ENCODE measurements at regions not wholly inside any gene's neighbourhood (a gene's known extent, or its start where the extent isn't known, plus 50 kb on each side); places are given as distances from the start of the nearest gene placed in this dataset.

- TF ChIP-seq ZNF274 (IDR thresholded peaks at IDR 0.05; ENCODE audit: low read depth, low read length), result no peak
- TF ChIP-seq YY1 (IDR thresholded peaks at IDR 0.05; ENCODE audit: insufficient read depth, insufficient read length), result no peak
- TF ChIP-seq SUZ12 (IDR thresholded peaks at IDR 0.05; ENCODE audit: extremely low read depth, insufficient read depth, insufficient read length), result no peak
- H3K9me3 ChIP-seq (ENCODE audit: insufficient read depth, low read length), result no peaks in the 10 kb centered on the region; the same call in 1 of the 2 replicates
- no peaks in the 10 kb centered on the region for H3K27me3 ChIP-seq (ENCODE audit: insufficient read depth, insufficient read length)
- DNase-seq (ENCODE audit: low read depth, low spot score), result no peak
- no peak overlapping the region for H3K9ac ChIP-seq (ENCODE audit: insufficient read length, low read depth)
- no peaks in the 10 kb centered on the region for H3K36me3 ChIP-seq (ENCODE audit: insufficient read depth, insufficient read length, low read length)
- no peaks in the 10 kb centered on the region for H3K4me1 ChIP-seq (ENCODE audit: insufficient read depth, insufficient read length)
- no peak overlapping the region for H3K4me3 ChIP-seq (ENCODE audit: insufficient read length, low read depth)
Observed at GRCh38 chr4:30537456-30537855, 182.7 kb upstream of the PCDH7 start.

- no peak for TF ChIP-seq SUZ12 (IDR thresholded peaks at IDR 0.05; ENCODE audit: extremely low read depth, insufficient read depth, insufficient read length)
- no peak for TF ChIP-seq ZNF274 (IDR thresholded peaks at IDR 0.05; ENCODE audit: low read depth, low read length)
- no peak for TF ChIP-seq YY1 (IDR thresholded peaks at IDR 0.05; ENCODE audit: insufficient read depth, insufficient read length)
- H3K4me3 ChIP-seq (ENCODE audit: insufficient read length, low read depth), result no peak overlapping the region
- no peak overlapping the region for H3K9ac ChIP-seq (ENCODE audit: insufficient read length, low read depth)
- no peaks in the 10 kb centered on the region for H3K27me3 ChIP-seq (ENCODE audit: insufficient read depth, insufficient read length)
- DNase-seq (ENCODE audit: low read depth, low spot score), result no peak
- no peaks in the 10 kb centered on the region; the same call in 1 of the 2 replicates for H3K9me3 ChIP-seq (ENCODE audit: insufficient read depth, low read length)
- H3K36me3 ChIP-seq (ENCODE audit: insufficient read depth, insufficient read length, low read length), result no peaks in the 10 kb centered on the region
- H3K4me1 ChIP-seq (ENCODE audit: insufficient read depth, insufficient read length), result no peaks in the 10 kb centered on the region
Observed at GRCh38 chr4:30538794-30539193, 181.4 kb upstream of the PCDH7 start.

GRCh38 chr4:30543057-30543456 is 177.1 kb upstream of the PCDH7 start:
- DNase-seq (ENCODE audit: low read depth, low spot score), result no peak
- H3K4me1 ChIP-seq (ENCODE audit: insufficient read depth, insufficient read length), result no peaks in the 10 kb centered on the region
- no peak for TF ChIP-seq ZNF274 (IDR thresholded peaks at IDR 0.05; ENCODE audit: low read depth, low read length)
- TF ChIP-seq YY1 (IDR thresholded peaks at IDR 0.05; ENCODE audit: insufficient read depth, insufficient read length), result no peak
- TF ChIP-seq SUZ12 (IDR thresholded peaks at IDR 0.05; ENCODE audit: extremely low read depth, insufficient read depth, insufficient read length), result no peak
- no peaks in the 10 kb centered on the region; the same call in 1 of the 2 replicates for H3K9me3 ChIP-seq (ENCODE audit: insufficient read depth, low read length)
- no peak overlapping the region for H3K9ac ChIP-seq (ENCODE audit: insufficient read length, low read depth)
- H3K27me3 ChIP-seq (ENCODE audit: insufficient read depth, insufficient read length), result no peaks in the 10 kb centered on the region
- H3K4me3 ChIP-seq (ENCODE audit: insufficient read length, low read depth), result no peak overlapping the region
- no peaks in the 10 kb centered on the region for H3K36me3 ChIP-seq (ENCODE audit: insufficient read depth, insufficient read length, low read length)

GRCh38 chr4:30553151-30553550 is 167.0 kb upstream of the PCDH7 start:
- H3K27me3 ChIP-seq (ENCODE audit: insufficient read depth, insufficient read length), result no peaks in the 10 kb centered on the region
- TF ChIP-seq ZNF274 (IDR thresholded peaks at IDR 0.05; ENCODE audit: low read depth, low read length), result no peak
- TF ChIP-seq YY1 (IDR thresholded peaks at IDR 0.05; ENCODE audit: insufficient read depth, insufficient read length), result no peak
- TF ChIP-seq SUZ12 (IDR thresholded peaks at IDR 0.05; ENCODE audit: extremely low read depth, insufficient read depth, insufficient read length), result no peak
- H3K9ac ChIP-seq (ENCODE audit: insufficient read length, low read depth), result no peak overlapping the region
- H3K9me3 ChIP-seq (ENCODE audit: insufficient read depth, low read length), result peaks cover 4% of the 10 kb centered on the region; the same call in 1 of the 2 replicates
- DNase-seq (ENCODE audit: low read depth, low spot score), result no peak
- no peak overlapping the region for H3K4me3 ChIP-seq (ENCODE audit: insufficient read length, low read depth)
- no peaks in the 10 kb centered on the region for H3K36me3 ChIP-seq (ENCODE audit: insufficient read depth, insufficient read length, low read length)
- no peaks in the 10 kb centered on the region for H3K4me1 ChIP-seq (ENCODE audit: insufficient read depth, insufficient read length)

- Histone ChIP-seq H3K4me3 (ENCODE audit: insufficient read length, low read depth) (no peak overlapping the region), H3K9me3 (ENCODE audit: insufficient read depth, low read length) (peaks cover 4% of the 10 kb centered on the region; the same call in 1 of the 2 replicates), H3K4me1 (ENCODE audit: insufficient read depth, insufficient read length) (no peaks in the 10 kb centered on the region), H3K9ac (ENCODE audit: insufficient read length, low read depth) (no peak overlapping the region), H3K36me3 (ENCODE audit: insufficient read depth, insufficient read length, low read length) (no peaks in the 10 kb centered on the region), H3K27me3 (ENCODE audit: insufficient read depth, insufficient read length) (no peaks in the 10 kb centered on the region)
- TF ChIP-seq YY1 (IDR thresholded peaks at IDR 0.05; ENCODE audit: insufficient read depth, insufficient read length) (no peak), ZNF274 (IDR thresholded peaks at IDR 0.05; ENCODE audit: low read depth, low read length) (no peak), SUZ12 (IDR thresholded peaks at IDR 0.05; ENCODE audit: extremely low read depth, insufficient read depth, insufficient read length) (no peak)
- DNase-seq (ENCODE audit: low read depth, low spot score), result no peak
Observed at GRCh38 chr4:30553706-30554105, 166.5 kb upstream of the PCDH7 start.

- Histone ChIP-seq H3K27me3 (ENCODE audit: insufficient read depth, insufficient read length) (no peaks in the 10 kb centered on the region), H3K9me3 (ENCODE audit: insufficient read depth, low read length) (peaks cover 4% of the 10 kb centered on the region; the same call in 1 of the 2 replicates), H3K36me3 (ENCODE audit: insufficient read depth, insufficient read length, low read length) (no peaks in the 10 kb centered on the region), H3K4me3 (ENCODE audit: insufficient read length, low read depth) (no peak overlapping the region), H3K9ac (ENCODE audit: insufficient read length, low read depth) (no peak overlapping the region), H3K4me1 (ENCODE audit: insufficient read depth, insufficient read length) (no peaks in the 10 kb centered on the region)
- no peak for DNase-seq (ENCODE audit: low read depth, low spot score)
- TF ChIP-seq SUZ12 (IDR thresholded peaks at IDR 0.05; ENCODE audit: extremely low read depth, insufficient read depth, insufficient read length) (no peak), YY1 (IDR thresholded peaks at IDR 0.05; ENCODE audit: insufficient read depth, insufficient read length) (no peak), ZNF274 (IDR thresholded peaks at IDR 0.05; ENCODE audit: low read depth, low read length) (no peak)
Observed at GRCh38 chr4:30555775-30556174, 164.4 kb upstream of the PCDH7 start.

- TF ChIP-seq YY1 (IDR thresholded peaks at IDR 0.05; ENCODE audit: insufficient read depth, insufficient read length), result no peak
- no peak for TF ChIP-seq ZNF274 (IDR thresholded peaks at IDR 0.05; ENCODE audit: low read depth, low read length)
- no peak for TF ChIP-seq SUZ12 (IDR thresholded peaks at IDR 0.05; ENCODE audit: extremely low read depth, insufficient read depth, insufficient read length)
- Histone ChIP-seq H3K9ac (ENCODE audit: insufficient read length, low read depth) (no peak overlapping the region), H3K36me3 (ENCODE audit: insufficient read depth, insufficient read length, low read length) (no peaks in the 10 kb centered on the region), H3K4me3 (ENCODE audit: insufficient read length, low read depth) (no peak overlapping the region), H3K4me1 (ENCODE audit: insufficient read depth, insufficient read length) (no peaks in the 10 kb centered on the region), H3K9me3 (ENCODE audit: insufficient read depth, low read length) (no peaks in the 10 kb centered on the region), H3K27me3 (ENCODE audit: insufficient read depth, insufficient read length) (no peaks in the 10 kb centered on the region)
- DNase-seq (ENCODE audit: low read depth, low spot score), result no peak
Observed at GRCh38 chr4:30559481-30559880, 160.7 kb upstream of the PCDH7 start.
